Fibroblast of peridontal ligament (primary cell): ENCODE measurements at regions not wholly inside any gene's neighbourhood (a gene's known extent, or its start where the extent isn't known, plus 50 kb on each side); places are given as distances from the start of the nearest gene placed in this dataset.
"Not testable (repeated sequence)": the region's sequence is repeated elsewhere in the genome, so short reads cannot be mapped to it uniquely, and the experiment has no call there.

Experiments used
- DNase-seq: peaks from one replicate; pipeline ENCODE4 v3.0.0-alpha.2; 2010; ENCODE audit errors: extremely low read depth

DNA sequence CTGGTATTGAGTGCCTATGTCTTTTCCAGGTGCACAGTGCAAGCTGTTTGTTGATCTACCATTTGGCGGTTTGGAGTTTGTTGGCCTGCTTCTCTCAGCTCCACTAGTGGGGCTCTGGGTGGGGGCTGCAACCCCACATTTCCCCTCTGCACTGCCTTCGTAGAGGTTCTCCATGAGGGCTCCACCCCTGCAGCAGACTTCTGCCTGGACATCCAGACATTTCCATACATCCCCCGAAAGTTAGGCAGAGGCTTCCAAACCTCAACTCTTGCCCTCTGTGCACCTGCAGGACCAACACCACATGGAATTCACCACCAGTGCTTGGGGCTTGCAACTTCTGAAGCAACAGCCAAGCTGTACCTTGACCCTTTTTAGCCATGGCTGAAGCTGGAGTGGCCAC lies 1024.1 kb downstream of the TMTC2 start:
- no peak for DNase-seq

DNA sequence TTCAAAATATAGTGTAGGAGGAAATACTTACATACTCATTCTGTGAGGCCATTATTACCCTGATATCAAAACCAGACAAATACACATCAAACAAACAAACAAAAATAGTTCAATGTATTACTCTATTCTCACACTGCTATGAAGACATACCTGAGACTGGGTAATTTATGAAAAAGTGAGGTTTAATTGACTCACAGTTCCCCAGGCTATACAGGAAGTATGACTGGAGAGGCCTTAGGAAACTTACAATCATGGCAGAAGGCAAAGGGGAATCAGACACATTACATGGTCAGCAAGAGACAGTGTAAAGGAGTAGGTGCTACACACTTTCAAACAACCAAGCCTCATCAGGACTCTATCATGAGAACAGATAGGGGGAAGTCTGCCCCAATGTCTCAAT lies 1023.2 kb downstream of the TMTC2 start:
- no peak for DNase-seq

DNA sequence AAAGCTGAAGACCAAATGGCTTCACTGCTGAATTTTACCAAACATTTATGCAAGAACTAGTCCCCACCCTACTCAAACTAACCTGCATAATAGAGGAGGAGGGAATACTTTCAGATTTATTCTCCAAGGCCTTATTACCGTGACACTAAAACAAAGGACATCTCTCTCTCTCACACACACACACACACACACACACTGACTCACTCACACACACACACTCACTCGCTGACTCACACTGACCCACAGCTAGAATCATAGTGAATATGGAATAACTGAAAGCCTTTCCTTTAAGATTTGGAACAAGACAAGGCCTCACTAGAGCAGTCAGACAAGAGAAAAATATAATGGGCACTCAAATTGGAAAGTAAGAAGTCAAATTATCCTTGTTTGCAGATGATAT lies 1014.1 kb downstream of the TMTC2 start:
- DNase-seq, result peak; percentile 10

DNA sequence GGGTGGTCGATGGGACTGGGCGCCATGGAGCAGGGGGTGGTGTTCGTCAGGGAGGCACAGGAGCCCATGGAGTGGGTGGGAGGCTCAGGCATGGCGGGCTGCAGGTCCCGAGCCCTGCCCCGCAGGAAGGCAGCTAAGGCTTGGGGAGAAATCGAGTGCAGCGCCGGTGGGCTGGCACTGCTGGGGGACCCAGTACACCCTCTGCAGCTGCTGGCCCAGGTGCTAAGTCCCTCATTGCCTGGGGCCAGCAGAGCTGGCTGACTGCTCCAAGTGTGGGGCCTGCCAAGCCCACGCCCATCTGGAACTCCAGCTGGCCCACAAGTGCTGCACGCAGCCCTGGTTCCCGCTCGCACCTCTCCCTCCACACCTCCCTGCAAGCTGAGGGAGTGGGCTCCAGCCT lies 1009.6 kb downstream of the TMTC2 start:
- DNase-seq, result not testable (repeated sequence)

DNA sequence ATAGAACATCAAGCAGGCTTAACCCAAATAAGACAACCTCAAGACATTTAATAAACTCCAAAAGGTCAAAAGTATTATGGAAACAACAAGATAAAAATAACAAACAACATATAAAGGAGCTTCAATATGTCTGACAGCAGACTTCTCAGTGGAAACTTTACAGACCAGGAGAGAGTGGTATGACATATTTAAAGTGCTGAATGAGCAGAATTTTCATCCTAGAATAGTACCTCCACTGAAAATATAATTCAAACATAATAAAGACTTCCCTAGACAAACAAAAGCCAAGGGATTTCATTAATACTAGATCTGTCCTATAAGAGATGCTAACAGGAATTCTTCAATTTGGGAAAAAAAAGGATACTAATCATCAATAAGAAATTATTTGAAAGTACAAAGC lies 1005.0 kb downstream of the TMTC2 start:
- no peak for DNase-seq

DNA sequence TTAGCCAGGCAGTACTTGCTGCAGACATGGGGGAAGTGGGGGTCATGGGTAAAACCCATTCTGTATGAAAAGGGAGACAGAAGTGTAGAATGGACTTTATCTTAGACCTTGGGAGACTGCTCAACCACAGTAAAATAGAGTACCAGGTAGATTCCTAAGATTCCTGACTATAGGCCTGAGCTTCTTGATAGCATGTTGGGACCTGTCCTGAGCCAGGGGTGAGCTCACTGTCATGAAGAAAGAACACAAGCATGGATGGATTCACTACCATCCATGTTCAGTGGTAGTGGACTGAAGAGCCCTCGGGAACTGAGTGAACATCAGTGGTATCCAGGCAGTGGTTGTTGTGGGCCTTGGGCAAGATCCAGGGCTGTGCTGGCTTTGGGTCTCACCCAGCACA lies 1003.8 kb downstream of the TMTC2 start:
- no peak for DNase-seq

DNA sequence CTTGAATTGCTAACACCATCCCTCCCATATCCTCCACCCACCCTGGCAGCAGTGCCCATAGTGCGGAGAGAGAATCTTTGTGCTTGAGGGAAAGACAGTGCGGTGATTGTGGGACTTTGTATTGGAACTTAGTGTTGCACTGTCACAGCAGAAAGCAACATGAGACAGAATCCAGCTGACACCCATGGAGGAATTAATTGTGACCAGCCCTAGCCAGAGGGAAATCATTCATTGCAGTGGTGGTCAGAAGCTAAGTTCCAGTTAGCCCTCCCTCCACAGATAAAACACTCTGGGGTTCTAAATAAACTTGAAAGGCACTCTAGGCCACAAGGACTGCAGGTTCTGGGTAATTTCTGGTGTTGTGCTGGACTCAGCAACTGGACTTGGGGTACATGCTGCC lies 1002.6 kb downstream of the TMTC2 start:
- no peak for DNase-seq

DNA sequence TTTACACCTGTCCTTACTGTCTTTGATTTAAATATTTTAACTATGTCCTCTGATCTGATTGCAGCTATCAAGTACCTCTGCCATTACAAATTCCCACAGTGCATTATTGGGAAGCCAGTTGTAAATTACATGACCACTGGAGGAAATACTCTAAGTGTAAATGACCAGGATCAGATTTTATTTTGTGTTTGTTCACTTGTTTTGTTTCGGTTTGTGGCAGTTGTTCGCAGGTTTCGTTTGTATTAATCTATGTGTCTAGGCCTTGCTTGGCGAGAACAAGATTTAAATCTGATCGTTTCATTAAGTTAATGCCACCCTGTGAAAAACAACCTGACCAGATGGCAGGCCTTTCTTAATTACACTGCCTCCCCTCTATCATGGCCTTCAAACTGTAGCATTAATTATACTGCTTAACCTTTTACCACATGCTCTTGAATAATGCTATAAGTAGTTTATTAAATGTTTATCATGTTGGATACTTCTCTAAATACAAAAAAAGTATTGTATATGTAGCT lies 990.1 kb downstream of the TMTC2 start:
- DNase-seq, result no peak

DNA sequence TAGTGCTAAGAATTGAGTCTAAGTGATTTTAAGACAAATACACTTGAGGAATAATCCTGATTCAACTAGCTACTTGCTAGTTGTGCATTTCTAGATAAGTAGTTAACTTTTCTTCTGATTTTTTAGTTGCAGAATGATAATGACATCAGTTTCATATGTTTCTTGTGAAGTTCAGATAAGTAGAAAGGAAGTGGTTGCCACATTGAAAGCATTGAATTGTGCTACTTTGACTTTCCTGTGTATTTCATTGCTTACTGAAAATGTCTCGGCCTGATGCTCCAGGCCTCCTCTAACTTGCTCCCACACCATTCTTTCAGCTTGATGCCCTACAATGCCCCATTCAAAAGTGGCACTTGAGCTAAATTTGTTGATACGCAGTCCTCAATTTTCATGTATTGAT lies 980.0 kb downstream of the TMTC2 start:
- DNase-seq, result no peak

DNA sequence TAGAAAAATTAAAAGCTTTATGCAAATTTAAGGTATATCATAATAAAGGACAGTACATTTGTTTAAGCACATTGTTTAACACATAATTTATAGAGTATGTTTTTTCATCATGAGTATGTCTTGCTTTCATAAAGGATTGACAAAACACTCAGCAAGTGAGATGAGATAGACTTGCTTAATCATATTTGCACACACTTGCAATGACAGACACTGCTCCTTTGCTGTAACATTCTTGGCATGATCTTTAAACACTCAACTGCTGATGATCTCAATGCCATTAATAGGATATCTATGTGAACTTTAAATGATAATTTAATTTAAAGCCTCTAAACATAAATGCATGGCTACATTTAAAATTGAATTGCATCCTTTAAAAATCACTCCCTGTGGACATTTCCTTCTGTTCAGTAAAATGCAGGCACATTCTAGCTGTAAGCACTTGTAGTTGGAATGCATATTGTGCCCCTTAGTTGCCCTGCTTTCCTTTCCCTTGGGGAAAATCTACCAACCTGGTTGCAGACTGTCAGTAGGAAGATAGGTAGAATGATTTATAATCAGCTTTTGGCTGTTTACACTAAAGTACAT lies 979.0 kb downstream of the TMTC2 start:
- no peak for DNase-seq

DNA sequence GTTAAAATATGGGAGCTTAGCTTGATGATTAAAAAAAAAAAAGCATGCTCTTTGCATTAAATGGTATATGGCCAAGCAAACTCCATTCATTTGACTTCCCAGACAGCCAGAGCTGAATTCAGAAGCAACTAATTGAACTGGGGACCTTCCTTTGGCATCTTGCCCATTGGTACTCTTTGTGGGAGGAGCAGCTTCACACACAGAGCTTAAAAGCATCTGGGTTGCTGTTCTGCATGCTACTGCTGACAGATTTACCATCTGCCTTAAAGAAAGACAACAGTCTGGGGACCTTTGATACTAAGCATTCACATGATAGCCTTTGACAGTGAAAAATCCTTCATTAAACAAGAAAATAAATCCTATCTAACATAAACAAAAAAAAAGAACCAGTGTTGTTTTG lies 977.9 kb downstream of the TMTC2 start:
- no peak for DNase-seq

DNA sequence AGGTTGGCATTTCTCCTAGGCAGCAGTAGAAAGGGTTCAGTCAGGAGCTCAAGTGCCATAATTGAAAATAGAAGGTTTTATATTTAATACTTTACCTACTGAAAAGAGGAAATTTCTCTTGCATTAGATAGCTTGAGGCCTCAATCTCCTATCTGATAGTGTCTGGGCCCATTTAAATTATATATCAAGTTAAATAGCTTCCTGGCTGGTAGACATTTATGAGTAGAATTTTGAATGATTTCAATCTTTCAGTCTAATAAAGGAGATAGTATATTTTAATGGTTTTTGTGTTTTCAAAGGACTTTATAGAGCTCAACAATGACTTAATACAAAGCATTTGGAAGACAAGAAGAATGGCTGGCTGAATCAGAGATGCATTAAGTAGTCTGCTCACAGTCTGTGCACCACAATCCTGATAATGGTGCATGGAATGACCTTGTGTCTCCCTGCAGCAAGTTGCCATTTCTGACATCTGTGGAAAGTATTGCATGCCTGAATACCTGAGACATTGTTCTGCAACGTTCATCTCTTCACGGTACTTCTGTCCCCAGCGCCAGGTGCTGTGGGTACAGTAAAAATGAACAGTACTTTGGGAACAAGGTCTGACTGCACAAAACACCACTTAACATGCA lies 974.1 kb downstream of the TMTC2 start:
- DNase-seq, result no peak

DNA sequence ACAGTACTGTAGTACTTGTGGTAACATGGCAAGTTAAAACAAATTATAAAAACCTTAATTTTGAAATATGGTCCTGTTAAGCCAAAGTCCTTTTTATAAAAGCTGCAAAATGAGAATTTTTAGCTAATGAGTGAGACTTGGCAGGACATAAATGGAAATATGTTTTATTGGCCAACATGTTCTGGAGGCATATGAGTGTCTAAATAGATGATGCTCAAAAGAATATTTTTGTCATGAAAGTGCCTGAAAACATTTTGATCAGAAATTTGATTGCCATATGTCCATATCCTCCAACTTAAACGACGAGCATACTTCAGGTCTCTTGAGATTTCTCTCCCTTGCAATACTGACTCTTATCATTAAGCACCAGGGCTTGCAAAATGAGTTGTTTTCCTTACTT lies 972.6 kb downstream of the TMTC2 start:
- DNase-seq, result no peak

DNA sequence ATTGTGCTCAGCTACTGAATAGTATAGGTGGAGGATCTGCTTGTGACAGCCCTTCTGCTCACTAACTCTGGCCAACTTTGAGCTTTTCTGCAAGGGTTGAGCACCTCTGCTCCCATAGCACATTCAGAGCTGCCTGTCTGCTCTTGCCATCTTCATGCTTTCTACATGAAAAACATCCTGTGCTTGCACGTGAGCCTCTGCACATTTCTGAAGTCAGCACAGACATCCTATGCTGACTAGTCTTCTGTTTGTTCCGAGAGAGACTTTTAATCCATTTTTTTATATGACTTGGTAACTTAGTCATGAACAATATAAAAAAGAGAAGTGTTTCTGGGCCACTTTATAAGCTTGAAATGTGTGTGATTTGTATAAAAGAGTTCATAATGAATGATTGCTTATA lies 969.3 kb downstream of the TMTC2 start:
- DNase-seq, result no peak

DNA sequence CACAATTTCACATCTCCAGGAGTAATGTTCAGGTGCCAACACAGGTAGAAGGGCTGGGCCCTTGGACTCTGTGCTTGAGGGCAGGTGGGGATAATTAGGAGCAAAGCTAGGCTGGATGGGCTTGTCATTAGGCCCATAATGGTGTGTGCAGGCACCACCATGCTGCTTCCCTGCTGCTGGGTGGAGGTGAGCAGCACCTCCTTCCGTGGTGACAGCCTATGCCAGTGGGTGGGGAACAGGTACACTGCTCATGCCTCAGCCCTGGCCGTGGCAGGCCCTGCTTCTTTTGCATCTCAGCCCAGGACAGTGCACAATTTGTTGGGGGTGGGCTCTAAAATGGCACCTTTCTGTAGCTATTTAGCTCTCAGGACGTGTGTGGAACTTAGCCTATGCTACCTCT lies 955.5 kb downstream of the TMTC2 start:
- no peak for DNase-seq

DNA sequence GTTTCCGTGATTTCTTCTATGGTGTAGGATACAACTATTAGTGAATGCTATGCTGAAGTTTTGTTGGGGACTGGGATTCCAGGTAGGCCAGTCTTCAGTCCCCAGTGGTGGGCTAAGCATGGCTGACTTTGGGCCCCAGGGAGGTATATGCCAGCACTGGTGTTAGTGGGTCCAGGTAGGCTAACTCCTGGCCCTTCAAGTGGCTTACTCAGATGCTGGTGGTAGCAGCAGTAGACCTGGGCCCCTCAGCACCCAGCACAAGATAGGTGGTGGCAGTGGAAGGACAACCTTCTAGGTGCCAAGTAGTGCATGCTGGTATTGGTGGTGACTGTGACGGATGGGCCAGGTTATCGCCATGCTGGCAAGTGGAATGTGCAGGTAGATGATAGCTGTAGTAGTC lies 955.1 kb downstream of the TMTC2 start:
- DNase-seq, result no peak

DNA sequence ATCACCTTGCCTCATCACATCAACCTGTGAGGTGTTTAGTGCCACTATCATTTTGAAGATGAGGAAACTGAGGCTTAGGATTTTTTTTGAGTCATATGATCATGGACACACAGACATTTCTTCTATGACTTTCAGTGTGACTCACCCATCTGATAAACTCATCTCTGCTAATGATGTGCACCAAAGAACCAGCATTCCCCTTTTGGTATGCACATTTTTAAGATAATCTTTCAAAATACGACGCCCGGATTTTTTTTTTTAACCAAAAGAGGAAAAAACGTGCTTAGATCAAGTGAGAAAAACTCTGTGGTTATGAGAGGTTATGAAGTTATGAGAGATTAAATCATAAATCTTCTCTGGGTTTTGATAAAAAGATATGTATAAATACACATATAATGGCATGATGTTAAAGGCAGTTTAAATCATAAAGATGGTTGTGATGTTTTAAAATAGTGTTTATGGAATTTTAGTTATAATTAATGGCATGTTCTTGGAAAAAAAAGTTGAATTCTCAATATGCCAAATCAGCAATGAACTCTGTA lies 948.1 kb downstream of the TMTC2 start:
- DNase-seq, result no peak

DNA sequence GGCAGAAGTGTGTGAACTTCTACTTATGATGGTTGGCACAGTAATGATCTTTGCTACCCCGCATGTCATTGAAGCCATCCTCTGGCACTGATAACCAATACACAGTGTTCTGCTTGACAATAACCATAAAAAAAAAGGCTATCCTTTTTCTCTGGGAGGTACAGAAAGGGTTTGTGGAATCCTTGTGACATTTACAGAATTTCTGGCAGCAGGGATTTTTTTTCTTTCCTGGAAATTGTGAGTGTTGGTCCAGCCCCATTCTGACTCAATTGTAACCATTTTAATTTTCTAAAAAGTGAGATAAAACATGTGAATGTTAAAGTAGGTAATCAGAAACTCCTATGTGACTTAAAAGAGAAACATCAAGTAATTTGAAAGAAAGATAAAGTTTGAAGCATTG lies 943.8 kb downstream of the TMTC2 start:
- no peak for DNase-seq

DNA sequence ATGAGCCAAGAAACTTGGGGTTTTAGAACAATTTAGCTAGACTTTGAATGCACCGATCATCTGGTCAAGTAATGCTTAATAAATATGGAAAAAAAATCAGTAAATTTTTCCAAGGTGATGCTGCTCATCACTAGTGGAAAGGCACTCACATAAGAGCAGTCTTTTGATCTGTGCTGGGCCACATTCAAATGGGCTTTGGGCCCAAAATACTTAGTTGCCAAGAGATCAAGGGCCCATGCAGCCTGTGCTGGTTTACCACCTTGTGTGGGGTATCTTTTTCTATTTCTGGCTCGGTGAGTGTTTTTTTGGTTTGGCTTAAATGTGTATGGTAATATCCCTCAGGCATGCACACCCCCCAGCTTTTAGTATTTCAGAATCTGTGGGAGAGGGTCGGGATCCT lies 943.2 kb downstream of the TMTC2 start:
- DNase-seq, result no peak

DNA sequence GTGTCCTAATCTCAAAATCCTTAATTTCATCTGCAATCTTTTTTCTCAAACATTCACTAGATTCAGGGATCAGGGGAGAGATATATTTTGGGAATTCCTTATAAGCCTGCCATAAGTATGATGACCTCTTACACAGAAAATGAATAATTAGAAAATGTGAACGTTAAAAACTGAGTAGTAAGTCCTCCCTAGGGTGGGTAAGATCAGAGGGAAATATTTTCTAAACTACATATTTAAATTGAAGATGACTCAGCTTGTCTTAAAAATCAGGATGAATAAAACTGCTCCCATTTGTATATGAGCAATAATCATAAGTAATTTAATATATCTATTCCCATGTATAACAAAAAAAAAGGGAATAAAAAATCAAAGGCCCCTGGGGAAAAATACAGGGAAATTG lies 935.5 kb downstream of the TMTC2 start:
- no peak for DNase-seq

DNA sequence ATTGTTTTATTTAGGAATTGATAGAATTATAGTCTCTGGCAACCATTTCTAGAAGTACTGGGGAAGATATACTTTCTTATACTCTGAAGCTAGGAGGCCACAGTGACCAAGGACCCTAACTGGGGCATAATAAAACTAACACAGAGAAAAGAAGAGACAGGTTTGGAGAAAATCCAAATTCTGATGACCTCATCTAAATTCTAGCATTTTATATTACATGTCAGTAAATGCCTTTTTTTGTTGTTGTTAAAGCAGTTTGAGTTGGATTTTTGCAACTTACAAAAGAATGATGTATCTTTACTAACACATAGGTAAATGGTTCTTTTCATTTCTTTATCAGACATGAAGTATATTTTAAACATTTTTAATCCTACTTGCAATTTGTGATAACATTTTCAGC lies 933.3 kb downstream of the TMTC2 start:
- DNase-seq, result no peak

DNA sequence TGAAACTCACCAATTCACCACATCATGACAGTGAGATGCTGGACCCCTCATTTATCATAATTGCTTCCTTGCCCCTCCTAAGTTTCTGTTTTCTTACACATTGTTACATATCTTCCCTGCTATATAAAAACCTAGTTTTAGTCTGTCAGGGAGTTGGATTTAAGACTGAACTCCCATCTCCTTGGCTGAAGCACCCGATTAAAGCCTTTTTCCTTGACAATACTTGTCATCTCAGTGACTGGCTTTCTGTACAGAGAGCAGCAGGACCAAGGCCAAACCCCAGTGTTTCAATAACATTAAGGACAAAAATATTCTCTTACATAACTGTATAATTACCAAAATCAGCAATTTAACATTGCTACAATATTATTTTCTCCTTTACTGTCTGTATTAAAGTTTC lies 928.4 kb downstream of the TMTC2 start:
- DNase-seq, result no peak

DNA sequence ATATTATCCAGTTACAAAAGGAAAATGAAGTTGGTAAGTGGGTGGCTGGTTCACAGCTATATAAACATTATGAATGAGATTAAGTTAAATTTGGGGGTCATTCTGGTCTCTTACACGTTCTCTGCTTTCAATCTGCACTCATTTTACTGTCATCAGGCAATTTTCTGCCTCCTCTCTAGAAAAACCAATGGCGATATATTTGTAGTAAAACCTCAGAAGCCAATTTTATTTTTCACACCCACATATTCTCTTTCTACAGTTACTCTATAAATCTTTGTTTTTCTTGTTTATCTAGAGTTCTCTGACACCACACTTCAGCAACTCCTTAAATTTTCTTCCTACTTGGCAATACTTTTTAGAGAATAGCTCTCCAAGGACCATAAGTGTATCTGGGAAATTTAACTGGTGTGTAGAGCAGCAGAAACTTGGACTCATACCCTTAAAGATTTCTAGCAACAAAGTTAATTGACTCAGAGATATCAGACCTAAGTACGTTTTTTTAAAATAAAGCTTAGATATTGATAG lies 926.9 kb downstream of the TMTC2 start:
- DNase-seq, result no peak

DNA sequence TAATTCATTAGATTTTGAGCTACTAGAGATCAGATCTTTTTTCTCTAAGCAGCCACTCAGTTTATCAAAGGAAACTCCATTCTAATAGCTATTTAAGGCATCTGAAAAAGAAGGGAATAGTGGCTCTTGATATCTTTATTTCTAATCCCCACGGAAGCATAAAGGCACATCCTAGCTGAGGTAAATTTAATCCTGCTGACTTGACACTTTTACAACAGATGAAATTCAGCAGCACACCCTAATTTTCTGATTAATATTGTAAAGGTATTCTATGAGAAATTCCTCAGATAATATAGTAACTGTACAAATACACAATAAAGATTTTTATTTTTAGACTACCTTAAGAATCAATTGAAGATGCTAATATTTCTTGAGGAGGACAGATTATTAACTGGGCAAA lies 916.4 kb downstream of the TMTC2 start:
- no peak for DNase-seq
